Esophagus squamous epithelium (tissue), 4 donors: ENCODE measurements at regions not wholly inside any gene's neighbourhood (a gene's known extent, or its start where the extent isn't known, plus 50 kb on each side); places are given as distances from the start of the nearest gene placed in this dataset.

ENCODE experiments used
- CTCF ChIP-seq, 6 experiments: fragments of 450-650 bp in 4 of 6; fragments of 200-600 bp in 2 of 6; sonication (generic) in 2 of 6; IDR thresholded peaks; one replicate each; pipeline ENCODE4 v1.5.1; 2016 to 2019; ENCODE audit warnings: antibody characterized with exemption in 6 of 6, mild to moderate bottlenecking in 4 of 6, moderate library complexity in 4 of 6
- POLR2A ChIP-seq, 4 donors: fragments of 450-650 bp; IDR thresholded peaks; one replicate each; pipeline ENCODE4 v1.6.1; 2017; ENCODE audit warnings: antibody characterized with exemption in 4 of 4, mild to moderate bottlenecking in 4 of 4, moderate library complexity in 3 of 4

DNA sequence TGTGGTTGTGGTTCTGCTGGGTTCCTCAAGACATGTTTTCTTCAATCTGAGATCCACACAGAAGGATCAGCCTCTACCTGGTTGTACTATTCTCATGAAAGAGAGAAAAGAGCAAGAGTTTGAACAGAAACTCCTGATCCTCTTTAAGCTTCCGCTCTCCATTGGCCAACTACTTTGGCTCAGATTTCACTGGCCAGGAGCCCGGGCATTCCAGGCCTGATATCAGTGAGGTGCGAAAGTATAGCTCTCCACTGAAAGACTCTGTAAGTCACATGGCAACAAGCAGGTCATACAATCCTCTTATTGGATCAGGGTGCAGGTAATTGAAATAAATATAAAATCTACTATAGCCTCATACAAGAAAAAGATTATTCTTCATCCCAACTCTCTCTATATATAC is 920.5 kb downstream of the TLE4 start:
- TF ChIP-seq CTCF (IDR thresholded peaks at IDR 0.05) = no peak
- no peak for TF ChIP-seq POLR2A (IDR thresholded peaks at IDR 0.05)
